HG03066 (cell line): ENCODE measurements at regions not wholly inside any gene's neighbourhood (a gene's known extent, or its start where the extent isn't known, plus 50 kb on each side); places are given as distances from the start of the nearest gene placed in this dataset.
A peak's percentile ranks its signal among the peaks of the same experiment; 100 is the strongest.

Experiments used
- ATAC-seq: cut with Tn5 transposase; IDR thresholded peaks from one replicate; pipeline ENCODE4 v1.9.1; 2021; ENCODE audit warnings: low read depth; ENCODE audit not compliant: unreplicated experiment

DNA sequence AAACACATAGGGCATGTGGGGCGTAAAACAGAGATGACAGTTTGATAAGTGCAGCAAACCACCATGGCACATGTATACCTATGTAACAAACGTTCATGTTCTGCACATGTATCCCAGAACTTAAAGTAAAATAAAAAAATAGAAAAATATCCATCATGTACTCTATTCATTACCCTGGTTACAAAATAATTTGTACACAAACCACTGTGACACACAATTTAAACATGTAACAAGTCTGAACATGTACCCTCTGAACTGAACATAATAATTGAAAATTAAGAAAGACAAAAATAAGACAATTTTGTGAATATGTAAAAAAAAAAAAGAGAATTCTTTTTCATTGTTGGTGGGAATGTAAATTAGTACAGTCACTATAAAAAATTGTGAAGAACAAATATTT lies 379.2 kb downstream of the KDM5D start:
- ATAC-seq, result no peak

DNA sequence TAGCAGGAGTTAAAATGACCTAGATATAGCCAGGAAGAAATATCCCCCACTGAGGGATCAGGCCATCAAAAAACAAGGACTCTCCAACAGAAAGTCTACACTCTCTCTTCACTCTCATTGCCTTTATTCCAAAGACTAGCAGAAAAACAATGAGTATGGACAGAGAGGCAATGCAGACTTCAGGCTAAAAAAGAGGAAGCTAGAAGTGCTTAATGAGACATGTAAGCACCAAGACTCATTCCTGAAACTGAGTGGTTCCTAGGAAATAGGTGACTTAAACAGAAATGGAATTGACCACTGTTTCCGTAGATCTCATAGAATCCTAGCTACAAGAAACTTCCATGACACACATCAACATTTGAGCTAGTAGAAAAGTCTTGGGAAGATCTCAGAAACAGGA lies 387.3 kb downstream of the KDM5D start:
- no peak for ATAC-seq

DNA sequence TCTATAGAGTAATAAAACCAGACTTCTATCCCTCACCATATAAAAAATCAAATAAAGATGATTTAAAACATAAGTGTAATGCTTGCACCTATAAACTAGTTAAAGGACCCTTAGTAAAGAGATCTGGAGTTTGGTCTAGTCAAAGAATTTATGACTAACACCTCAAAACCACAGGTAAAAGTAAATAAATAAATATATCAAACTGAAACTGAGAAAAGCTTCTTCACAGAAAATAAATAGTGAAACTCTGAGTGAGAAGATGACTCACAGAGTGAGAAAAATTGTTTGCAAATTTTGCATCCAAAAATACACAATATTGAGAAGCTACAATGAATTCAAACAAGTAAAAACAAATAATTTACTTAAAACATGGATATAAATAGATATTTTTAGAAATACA lies 387.8 kb downstream of the KDM5D start:
- peak; percentile 80 for ATAC-seq

DNA sequence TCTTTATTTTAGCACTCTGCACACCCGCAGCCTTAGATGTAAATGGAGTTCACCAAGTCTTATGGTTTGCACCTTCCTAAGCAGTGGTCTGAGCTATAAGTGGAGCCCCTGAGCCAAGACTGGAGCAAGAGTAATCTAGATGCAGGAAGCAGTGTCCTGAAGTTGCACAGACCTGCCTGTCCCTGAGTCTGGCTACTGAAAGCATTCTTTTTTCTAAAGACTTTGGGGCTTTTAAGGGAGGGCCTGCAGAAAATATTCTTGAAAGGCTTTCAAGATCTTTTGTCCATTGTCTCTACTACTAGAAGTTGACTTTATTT lies 389.7 kb downstream of the KDM5D start:
- no peak for ATAC-seq

DNA sequence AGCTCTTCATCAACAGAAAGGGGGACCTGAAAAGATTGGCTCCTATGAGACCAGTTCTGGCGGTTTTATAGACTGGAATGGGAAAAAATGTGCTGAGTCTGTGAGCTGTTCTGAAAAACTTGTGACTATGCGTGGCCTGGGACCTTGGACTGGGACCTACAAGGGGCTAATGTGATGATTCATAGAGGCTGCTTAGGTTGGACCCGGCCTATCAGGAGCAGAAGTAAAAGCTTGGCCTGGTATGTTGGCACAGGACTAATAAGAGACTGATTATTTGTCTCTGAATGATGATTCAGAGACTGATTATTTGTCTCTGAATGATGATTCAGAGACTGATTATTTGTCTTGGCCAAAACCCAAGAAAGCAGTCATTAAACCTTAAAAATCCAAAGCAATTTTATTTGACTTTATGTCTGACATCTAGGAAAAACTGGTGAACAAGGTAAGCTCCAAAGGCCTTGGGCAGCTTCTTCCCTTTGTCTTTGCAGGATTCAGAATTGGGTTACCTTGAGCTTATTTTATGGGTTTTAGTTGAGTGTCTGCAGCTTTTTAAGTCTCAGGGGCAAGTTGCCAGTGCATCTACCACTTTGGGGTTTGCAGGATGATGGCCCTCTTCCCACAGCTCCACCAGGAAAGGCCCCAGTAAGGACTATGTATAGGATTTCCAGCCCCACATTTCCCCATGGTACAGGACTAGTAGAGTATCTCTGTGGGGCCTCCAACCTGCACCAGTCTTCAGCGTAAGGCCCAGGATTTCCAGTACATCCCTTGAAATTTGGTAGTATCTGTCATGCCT lies 390.3 kb downstream of the KDM5D start:
- no peak for ATAC-seq

DNA sequence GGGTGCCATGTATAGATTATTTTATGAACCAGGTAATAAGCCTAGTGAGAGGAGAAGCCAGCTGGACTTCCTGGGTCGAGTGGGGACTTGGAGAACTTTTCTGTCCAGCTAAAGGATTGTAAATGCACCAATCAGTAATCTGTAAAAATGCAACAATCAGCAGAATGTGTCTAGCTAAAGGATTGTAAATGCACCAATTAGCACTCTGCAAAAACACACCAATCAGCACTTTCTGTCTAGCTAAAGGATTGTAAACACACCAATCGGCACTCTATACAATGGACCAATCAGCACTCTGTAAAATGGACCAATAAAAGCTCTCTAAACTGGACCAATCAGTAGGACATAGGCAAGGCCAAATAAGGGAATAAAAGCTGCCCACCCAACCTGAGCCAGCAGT lies 392.9 kb downstream of the KDM5D start:
- ATAC-seq, result no peak

DNA sequence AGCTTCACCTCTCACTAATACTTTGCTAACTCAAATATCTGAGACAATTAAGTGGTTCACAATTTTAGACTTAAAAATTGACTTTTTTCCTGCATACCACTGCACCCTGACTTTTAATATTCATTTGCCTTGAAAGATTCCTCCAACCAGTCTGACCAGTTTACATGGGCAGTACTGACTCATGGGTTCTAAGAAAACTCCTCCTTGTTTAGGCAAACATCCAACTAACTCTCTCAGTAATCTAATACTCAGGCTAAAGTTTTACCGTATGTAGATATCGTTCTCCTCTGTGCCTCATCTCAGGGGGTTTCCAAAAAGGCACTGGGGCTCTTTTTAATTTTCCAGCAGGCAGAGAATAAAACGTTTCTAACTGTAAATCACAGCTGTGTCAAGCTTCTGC lies 422.8 kb downstream of the KDM5D start:
- ATAC-seq, result no peak

DNA sequence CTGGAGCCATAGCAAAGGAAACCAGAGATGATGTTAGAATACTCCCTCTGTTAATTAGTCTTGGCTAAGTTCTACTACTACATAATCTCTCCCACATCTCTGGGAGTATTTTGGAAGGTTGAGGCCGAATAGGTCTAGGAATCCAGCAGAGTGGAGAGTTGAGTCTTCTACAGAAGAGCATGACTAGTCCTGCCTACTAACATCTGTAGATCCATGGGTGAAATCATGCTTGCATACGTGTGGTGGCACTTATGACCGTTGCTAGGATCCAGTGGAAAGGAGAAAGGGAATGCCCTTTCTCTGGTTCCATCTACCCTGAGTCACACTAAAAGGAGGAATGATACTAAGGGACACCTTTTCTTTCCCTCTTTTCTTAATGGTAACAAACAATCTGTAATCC lies 425.4 kb downstream of the KDM5D start:
- ATAC-seq, result no peak

DNA sequence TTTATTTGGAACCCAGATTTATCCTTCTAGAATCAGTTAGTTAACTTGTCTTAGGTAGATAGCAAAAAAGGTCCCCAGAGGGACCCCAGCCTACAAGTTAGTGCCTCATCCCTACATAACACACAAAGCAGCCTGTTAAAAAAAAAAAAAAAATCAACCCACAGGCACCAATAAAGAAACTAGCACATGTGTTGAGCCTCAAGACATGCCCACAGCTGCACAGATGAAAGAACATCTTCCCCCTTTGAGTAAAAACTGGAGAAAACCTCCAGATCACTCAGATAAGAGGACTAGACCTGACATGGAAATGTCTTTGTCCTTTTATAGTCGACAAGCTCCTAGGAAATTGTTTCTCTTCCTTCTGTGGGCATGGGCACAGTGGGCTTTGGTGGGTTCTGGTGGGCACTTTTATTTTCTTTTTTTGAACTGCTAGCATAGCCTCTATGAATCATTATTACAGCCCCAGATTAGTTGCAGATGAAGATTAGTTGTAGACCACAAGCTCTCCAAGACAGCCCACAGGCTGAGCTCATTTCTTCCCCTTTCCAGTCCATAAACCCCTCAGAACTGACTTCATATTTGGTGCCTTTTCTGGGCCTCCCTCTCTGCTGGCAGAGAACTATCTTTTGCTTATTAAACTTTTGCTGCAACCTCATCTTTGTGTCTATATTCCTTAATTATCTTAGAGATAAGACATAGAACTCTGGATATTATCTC lies 427.1 kb downstream of the KDM5D start:
- ATAC-seq, result no peak

DNA sequence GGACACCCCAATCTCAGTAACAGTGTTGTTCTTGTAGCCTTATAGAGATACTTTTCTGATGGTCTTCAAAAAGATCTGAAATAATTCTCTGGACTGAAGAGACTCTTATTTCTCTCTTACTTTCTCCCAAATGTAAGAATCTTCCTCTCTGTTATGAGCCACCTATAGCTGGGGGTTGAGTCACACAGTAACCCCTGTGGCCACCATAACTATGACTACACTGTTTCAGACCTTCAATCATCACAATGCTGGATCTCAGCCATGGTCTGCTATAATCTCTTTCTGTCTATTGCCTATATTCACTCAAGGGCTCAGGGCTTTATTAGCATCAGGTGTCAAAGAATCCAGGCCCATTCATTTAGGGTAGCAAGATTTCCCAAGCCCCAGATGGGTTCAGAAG lies 436.9 kb downstream of the KDM5D start:
- ATAC-seq, result no peak

DNA sequence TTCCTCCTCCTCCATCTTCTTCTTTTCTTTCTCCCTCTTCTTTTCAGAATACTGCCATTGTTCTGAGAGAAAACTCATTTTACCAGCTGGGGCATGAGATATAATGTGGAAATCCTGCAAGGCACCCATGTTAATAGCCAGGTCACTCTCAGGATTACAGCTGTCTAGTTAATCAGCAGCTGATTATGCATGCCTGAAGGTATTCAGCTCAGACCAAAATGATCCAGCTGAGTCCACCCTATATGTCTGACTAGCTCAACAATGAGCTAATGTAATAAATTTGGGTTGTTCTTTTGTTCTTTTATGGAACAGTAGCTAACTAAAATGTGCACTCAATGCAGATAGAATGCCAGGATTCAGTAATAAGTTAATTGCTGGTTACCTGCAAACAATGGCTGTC lies 441.4 kb downstream of the KDM5D start:
- ATAC-seq, result no peak

DNA sequence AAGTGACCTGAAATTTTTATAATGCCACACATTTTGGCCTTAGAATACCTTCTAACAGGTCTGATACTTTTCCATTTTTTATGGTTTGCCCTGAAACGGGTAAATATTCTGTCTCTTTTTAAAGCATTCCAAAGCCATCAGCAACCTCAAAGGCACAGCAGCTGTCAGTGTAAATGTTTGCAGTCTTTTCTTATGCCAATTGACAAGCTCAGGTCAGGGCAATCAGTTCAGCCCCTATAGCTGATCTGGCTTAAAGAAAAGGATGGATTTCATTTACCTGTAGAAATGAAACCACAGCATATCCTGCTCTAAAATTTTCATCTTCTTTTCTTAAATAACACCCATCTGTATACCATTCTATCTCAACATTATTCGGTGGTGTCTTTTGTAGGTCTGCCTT lies 453.6 kb downstream of the KDM5D start:
- ATAC-seq, result no peak

DNA sequence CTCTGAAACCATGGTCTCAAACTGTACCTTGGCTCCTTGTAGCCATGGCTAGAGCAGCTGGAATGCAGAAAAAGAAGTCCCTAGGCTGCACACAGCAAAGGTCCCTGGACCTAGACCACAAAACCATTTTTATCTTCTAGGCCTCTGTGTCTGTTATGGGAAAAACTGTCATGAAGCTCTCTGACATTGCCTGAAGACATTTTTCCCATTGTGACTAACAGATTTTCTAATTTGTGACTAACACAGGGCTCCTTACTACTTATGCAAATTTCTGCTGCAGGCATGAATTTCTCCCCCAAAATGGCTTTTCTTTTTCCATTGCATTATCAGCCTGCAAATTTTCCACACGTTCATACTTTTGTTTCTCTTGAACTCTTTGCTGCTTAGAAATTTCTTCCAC lies 470.4 kb downstream of the KDM5D start:
- ATAC-seq, result no peak

DNA sequence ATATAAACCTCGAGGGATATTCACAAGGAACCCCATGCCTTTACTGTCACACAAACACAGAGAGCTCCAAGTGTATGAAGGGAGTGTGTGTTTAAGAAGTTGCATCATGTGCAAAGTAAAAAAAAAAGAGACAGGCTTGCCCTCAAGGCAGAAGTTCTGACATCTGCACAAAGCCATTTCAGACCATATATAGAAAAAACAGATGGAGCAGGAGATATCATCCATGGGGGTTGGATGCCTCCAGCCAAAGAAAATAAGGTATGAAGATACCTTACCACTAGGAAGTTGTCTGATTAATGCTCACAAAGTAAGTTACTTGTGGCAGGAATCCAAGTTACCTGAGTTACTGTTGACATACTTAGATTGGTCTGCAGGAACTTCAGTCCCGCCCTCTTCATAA lies 476.2 kb downstream of the KDM5D start:
- no peak for ATAC-seq

DNA sequence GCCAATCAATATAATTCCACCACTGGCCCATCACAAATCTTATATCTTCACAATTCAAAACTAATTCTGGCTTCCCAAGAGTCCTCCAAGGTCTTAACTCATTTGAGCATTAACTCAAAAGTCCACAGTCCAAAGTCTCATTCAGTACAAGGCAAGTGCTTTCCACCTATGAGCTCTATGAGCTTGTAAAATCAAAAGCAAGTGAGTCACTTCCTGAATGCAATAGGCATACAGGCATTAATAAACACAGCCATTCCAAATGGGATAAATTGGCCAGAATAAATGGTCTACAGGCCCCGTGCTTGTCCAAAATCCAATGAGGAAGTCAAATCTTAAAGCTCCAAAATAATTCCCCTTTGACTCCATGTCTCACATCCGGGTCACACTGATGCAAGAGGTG lies 479.1 kb downstream of the KDM5D start:
- no peak for ATAC-seq

DNA sequence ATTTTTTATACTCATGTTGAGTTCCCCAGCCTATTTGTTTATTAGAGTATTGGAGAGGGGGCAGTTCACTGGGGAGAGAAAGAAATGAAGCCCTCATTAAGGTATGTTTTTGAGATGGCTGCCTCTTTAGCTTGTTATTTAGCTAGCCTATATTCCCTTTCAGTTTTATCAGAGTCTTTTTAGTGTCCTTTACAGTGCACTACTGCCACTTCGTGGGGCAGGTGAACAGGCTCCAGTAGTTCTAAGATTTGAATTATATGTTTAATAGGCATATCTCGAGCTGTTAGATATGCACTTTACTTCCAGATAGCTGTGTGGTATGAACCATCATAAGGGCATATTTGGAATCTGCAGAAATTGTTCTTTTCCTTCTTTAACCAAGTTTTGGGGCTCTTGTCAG lies 482.2 kb downstream of the KDM5D start:
- no peak for ATAC-seq

DNA sequence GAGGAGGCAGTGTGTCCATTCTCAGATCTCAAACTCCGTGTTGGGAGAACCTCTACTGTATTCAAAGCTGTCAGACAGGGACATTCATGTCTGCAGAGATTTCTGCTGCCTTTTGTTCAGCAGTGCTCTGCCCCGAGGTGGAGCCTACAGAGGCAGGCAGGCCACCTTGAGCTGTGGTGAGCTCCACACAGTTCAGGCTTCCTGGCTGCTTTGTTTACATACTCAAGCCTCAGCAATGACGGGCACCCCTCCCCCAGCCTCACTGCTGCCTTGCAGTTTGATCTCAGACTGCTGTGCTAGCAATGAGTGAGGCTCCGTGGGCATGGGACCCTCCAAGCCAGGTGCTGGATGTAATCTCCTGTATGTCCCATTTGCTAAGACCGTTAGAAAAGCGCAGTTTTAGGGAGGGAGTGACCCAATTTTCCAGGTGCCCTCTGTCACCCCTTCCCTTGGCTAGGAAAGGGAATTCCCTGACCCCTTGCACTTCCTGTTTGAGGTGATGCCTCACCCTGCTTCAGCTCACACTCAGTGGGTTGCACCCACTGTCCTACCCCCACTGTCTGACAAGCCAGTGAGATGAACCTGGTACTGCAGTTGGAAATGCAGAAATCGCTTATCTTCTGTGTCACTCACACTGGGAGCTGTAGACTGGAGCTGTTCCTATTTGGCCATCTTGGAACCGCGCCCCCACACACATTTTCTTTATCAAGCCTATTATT lies 458.9 kb upstream of the HSFY2 start:
- ATAC-seq, result no peak

DNA sequence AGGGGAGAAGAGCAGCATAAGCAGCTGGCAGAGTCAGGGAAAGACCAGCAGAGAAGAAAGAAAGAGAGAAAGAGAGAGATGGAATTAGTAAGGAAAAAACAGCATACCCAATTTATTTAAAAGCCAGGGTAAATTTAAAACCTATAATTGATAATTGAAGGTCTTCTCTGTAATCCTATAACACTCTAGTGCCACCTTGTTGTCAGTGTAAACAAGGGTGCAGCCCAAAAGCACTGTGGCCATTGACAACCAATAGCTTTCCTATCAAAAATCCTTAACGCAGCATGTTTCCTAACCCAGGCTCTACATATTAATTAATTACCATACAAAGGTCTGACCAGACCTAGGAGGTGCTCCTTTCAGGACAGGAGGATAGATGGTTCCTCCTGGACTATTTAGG lies 447.2 kb upstream of the HSFY2 start:
- no peak for ATAC-seq

DNA sequence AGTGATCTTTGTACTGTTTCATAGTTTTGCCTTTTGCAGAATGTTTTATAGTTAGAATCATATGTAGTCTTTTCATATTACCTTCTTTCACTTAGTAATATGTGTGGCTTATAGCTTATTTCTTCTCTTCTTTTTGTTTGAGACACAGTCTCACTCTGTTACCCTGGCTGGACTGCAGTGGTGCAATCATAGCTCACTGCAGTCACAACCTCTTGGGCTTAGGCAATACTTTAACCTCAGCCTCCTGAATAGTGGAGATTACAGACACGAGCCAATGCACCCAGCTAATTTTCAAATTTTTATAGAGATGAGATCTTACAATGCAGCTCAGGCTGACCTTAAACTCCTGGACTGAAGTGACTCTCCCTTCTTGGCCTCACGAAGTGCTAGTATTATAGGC lies 435.4 kb upstream of the HSFY2 start:
- no peak for ATAC-seq

DNA sequence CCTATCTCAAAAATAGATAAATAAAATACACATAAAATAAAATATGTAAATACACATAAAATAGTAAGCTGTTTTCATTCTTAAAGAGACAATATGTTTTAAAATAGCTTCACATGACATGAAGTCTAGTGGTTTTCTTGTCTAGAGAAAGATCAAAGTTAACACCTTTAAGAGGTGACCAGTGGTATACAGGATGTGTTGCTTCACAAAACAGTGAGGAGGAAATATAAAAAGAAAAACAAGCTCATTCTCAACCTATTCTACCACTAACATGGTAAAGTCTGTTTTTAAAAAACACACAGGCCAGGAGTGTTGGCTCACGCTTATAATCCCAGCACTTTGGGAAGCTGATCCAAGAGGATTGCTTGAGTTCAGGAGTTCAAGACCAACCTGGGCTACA lies 433.5 kb upstream of the HSFY2 start:
- no peak for ATAC-seq

DNA sequence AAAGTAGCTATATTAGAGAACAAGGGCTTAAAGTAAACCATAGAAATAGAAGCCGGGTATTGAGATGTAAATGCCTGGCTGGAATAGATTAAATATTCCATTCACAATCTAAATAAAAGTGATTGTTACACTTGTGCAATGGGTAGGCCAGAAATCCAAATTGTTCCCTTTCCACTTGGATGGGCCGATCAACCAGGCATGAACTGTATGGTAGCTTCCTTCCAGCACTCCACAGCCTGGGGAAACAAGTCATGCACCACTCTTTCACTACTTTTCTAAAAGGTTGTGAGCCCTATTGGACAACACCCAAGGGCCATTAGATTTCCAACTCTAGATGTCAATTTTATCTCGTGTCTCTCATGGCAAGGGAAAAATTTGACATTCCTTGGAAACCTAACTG lies 407.3 kb upstream of the HSFY2 start:
- no peak for ATAC-seq

DNA sequence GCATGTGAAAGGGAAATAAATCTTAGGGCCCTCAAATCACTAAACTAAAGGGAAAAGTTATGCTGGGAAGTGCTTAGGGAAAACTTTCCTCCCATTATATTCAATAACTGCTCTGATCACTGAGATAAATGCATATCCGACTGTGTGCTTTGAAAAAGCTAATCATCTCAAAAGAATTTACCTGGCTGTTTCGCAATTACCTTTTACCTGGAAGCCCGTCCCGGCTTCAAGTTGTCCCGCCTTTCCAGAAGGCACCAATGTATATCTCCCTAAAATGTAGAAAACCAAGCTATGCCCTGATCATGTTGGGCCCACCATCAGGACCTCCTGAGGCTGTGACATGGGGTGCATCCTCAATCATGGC lies 394.6 kb upstream of the HSFY2 start:
- ATAC-seq, result no peak
